ENCODE measurements at regions not wholly inside any gene's neighbourhood (a gene's known extent, or its start where the extent isn't known, plus 50 kb on each side); places are given as distances from the start of the nearest gene placed in this dataset.

GRCh38 chr3:24662449-24663345, 168.0 kb upstream of the THRB start:
- H3K9me3 Mint-ChIP-seq = peaks cover 0 to 1% (median 0%) of the 10 kb centered on the region in 7 donors
- H3K9ac ChIP-seq (ENCODE audit: insufficient read depth, low read length, poor library complexity, severe bottlenecking) = no peak overlapping the region
- no peak overlapping the region for H3K4me3 ChIP-seq (replicated peaks in 1 of 3; ENCODE audit: low read depth in 2 of 3, low read length in 3 of 3)
- no peak overlapping the region for H3K27ac ChIP-seq (ENCODE audit: low read depth in 1 of 2, low read length in 2 of 2)
- H2AFZ ChIP-seq (ENCODE audit: insufficient read depth, low read depth, low read length, poor library complexity, severe bottlenecking) = no peak overlapping the region
- no peak overlapping the region for H3K27ac Mint-ChIP-seq
- H3K4me1 ChIP-seq (ENCODE audit: control insufficient read depth in 1 of 2, insufficient read depth in 2 of 2, low read length in 2 of 2) = no peaks in the 10 kb centered on the region
- no peaks in the 10 kb centered on the region for H3K9me3 ChIP-seq (replicated peaks in 1 of 2; ENCODE audit: control insufficient read depth in 1 of 2, insufficient read depth in 1 of 2, low read length in 2 of 2)
- DNase-seq = no peak
- H4K20me1 ChIP-seq (ENCODE audit: insufficient read depth, low read length) = no peaks in the 10 kb centered on the region
- H3K36me3 ChIP-seq (replicated peaks in 1 of 2; ENCODE audit: control insufficient read depth in 1 of 2, insufficient read depth in 2 of 2, low read length in 2 of 2) = no peaks in the 10 kb centered on the region
- WGBS (ENCODE audit: insufficient coverage) = 95% methylated on average over 7 of the region's 7 CpGs
- no peaks in the 10 kb centered on the region for H3K36me3 Mint-ChIP-seq
- H3K79me2 ChIP-seq (ENCODE audit: insufficient read depth, low read length) = no peaks in the 10 kb centered on the region
- H3K27me3 Mint-ChIP-seq (ENCODE audit: low read depth in 3 of 3) = peaks cover 2% of the 10 kb centered on the region in 3 donors
- no peak for TF ChIP-seq CTCF (IDR thresholded peaks at IDR 0.05)
- peaks cover 10% of the 10 kb centered on the region for H3K4me1 Mint-ChIP-seq
- H3K27me3 ChIP-seq (ENCODE audit: control insufficient read depth in 2 of 2, insufficient read depth in 2 of 2, low read length in 2 of 2) = no peaks in the 10 kb centered on the region
- no peak overlapping the region for H3K4me3 Mint-ChIP-seq
- no peak overlapping the region for H3K4me2 ChIP-seq (replicated peaks; ENCODE audit: extremely low read depth, low read length, poor library complexity, severe bottlenecking)
- intact Hi-C loops (cut with micrococcal nuclease) = no loop called here

- H3K4me3 Mint-ChIP-seq = no peak overlapping the region
- Histone ChIP-seq H3K4me2 (replicated peaks; ENCODE audit: extremely low read depth, low read length, poor library complexity, severe bottlenecking) (no peak overlapping the region), H3K79me2 (ENCODE audit: insufficient read depth, low read length) (no peaks in the 10 kb centered on the region), H3K4me3 (replicated peaks in 1 of 3; ENCODE audit: low read depth in 2 of 3, low read length in 3 of 3) (no peak overlapping the region), H3K27me3 (ENCODE audit: control insufficient read depth in 2 of 2, insufficient read depth in 2 of 2, low read length in 2 of 2) (no peaks in the 10 kb centered on the region), H3K27ac (ENCODE audit: low read depth in 1 of 2, low read length in 2 of 2) (no peak overlapping the region), H3K4me1 (ENCODE audit: control insufficient read depth in 1 of 2, insufficient read depth in 2 of 2, low read length in 2 of 2) (no peaks in the 10 kb centered on the region), H3K36me3 (replicated peaks in 1 of 2; ENCODE audit: control insufficient read depth in 1 of 2, insufficient read depth in 2 of 2, low read length in 2 of 2) (no peaks in the 10 kb centered on the region), H2AFZ (ENCODE audit: insufficient read depth, low read depth, low read length, poor library complexity, severe bottlenecking) (no peak overlapping the region), H3K9me3 (replicated peaks in 1 of 2; ENCODE audit: control insufficient read depth in 1 of 2, insufficient read depth in 1 of 2, low read length in 2 of 2) (no peaks in the 10 kb centered on the region), H4K20me1 (ENCODE audit: insufficient read depth, low read length) (no peaks in the 10 kb centered on the region), H3K9ac (ENCODE audit: insufficient read depth, low read length, poor library complexity, severe bottlenecking) (no peak overlapping the region)
- peaks cover 2% of the 10 kb centered on the region in 3 donors for H3K27me3 Mint-ChIP-seq (ENCODE audit: low read depth in 3 of 3)
- no peak for DNase-seq
- TF ChIP-seq CTCF (IDR thresholded peaks at IDR 0.05) = no peak
- H3K27ac Mint-ChIP-seq = no peak overlapping the region
- H3K36me3 Mint-ChIP-seq = no peaks in the 10 kb centered on the region
- peaks cover 0 to 1% (median 0%) of the 10 kb centered on the region in 7 donors for H3K9me3 Mint-ChIP-seq
- no CpG with 5 or more reads among the region's 6 CpGs for WGBS (ENCODE audit: insufficient coverage)
- intact Hi-C loops (cut with micrococcal nuclease) = no loop called here
- H3K4me1 Mint-ChIP-seq = peaks cover 10% of the 10 kb centered on the region
Observed at GRCh38 chr3:24663406-24663805, 168.8 kb upstream of the THRB start.

Data from CD14-positive monocyte (primary cell).